Caco-2 (cell line): ENCODE measurements at regions not wholly inside any gene's neighbourhood (a gene's known extent, or its start where the extent isn't known, plus 50 kb on each side); places are given as distances from the start of the nearest gene placed in this dataset.

Experiments
- BruUV-seq: library from RNA; stranded (reverse); fragments of 400-500 nt; replicated peaks from 2 replicates; lab custom pipeline; 2021; lab: Mats Ljungman, UMichigan
- CTCF ChIA-PET: fragments of 300-600 bp; sonication (Branson Sonifier 250); formaldehyde crosslinking; loops from one replicate; lab custom pipeline; 2022; ENCODE audit warnings: antibody characterized with exemption; lab: Charles Lee
- POLR2A ChIA-PET: fragments of 300-600 bp; sonication (Branson Sonifier 250); formaldehyde crosslinking; loops from one replicate; lab custom pipeline; 2022; ENCODE audit warnings: antibody characterized with exemption; lab: Charles Lee
- DNase-seq, 2 experiments: peaks; one replicate each; pipeline versions ENCODE4 v3.0.0 to v3.0.0-alpha.2; 2020 to 2022
- H3K27me3 ChIP-seq: replicated peaks from 2 replicates; pipeline ENCODE4 v1.6.0; 2011; ENCODE audit warnings: low read length; ENCODE audit not compliant: control insufficient read depth, insufficient read depth
- H3K36me3 ChIP-seq: 2 replicates; pipeline ENCODE4 v1.5.1; 2011; ENCODE audit warnings: low read length; ENCODE audit not compliant: control insufficient read depth, insufficient read depth
- H3K4me1 ChIP-seq: fragments of 250-450 bp; sonication (Bioruptor Pico); 2 replicates; pipeline ENCODE4 v1.5.1; 2020; ENCODE audit warnings: mild to moderate bottlenecking
- H3K4me3 ChIP-seq: 2 replicates; pipeline ENCODE4 v1.5.1; 2011; ENCODE audit warnings: low read depth, mild to moderate bottlenecking, control low read depth, low read length
- H3K9me3 ChIP-seq: fragments of 250-450 bp; sonication (Bioruptor Pico); 2 replicates; pipeline ENCODE4 v1.5.1; 2020; ENCODE audit warnings: mild to moderate bottlenecking, moderate library complexity
- H3K27ac Mint-ChIP-seq: one replicate; pipeline ENCODE4 v1.8.0; 2022; ENCODE audit warnings: mixed read lengths; ENCODE audit not compliant: unreplicated experiment
- H3K27me3 Mint-ChIP-seq: one replicate; pipeline ENCODE4 v1.8.0; 2022; ENCODE audit warnings: mixed read lengths; ENCODE audit not compliant: insufficient read depth, unreplicated experiment
- H3K36me3 Mint-ChIP-seq: one replicate; pipeline ENCODE4 v1.8.0; 2022; ENCODE audit warnings: mild to moderate bottlenecking, mixed read lengths; ENCODE audit not compliant: insufficient read depth, unreplicated experiment
- H3K4me1 Mint-ChIP-seq: one replicate; pipeline ENCODE4 v1.8.0; 2022; ENCODE audit warnings: low read depth, mixed read lengths; ENCODE audit not compliant: unreplicated experiment
- H3K4me3 Mint-ChIP-seq: one replicate; pipeline ENCODE4 v1.8.0; 2022; ENCODE audit warnings: mild to moderate bottlenecking, moderate library complexity, mixed read lengths; ENCODE audit not compliant: unreplicated experiment
- H3K9me3 Mint-ChIP-seq: one replicate; pipeline ENCODE4 v1.8.0; 2022; ENCODE audit warnings: mixed read lengths; ENCODE audit not compliant: unreplicated experiment
- CTCF ChIP-seq, 2 experiments: fragments of 200-600 bp in 1 of 2; IDR thresholded peaks; 1 replicate in 1 of 2; 2 replicates in 1 of 2; pipeline versions ENCODE4 v1.5.1 to v1.8.0; 2011 to 2022; ENCODE audit warnings: antibody characterized with exemption in 1 of 2, control low read depth in 1 of 2, inconsistent platforms in 1 of 2, low read depth in 1 of 2, low read length in 1 of 2, mild to moderate bottlenecking in 1 of 2, moderate library complexity in 1 of 2; ENCODE audit not compliant: insufficient read depth in 1 of 2, severe bottlenecking in 1 of 2, unreplicated experiment in 1 of 2
- intact Hi-C: fragments of 100-400 bp; cut with micrococcal nuclease; formaldehyde crosslinking; loops from one replicate; pipeline ENCODE4 v1.10.0; 2022; ENCODE audit not compliant: unreplicated experiment

DNA sequence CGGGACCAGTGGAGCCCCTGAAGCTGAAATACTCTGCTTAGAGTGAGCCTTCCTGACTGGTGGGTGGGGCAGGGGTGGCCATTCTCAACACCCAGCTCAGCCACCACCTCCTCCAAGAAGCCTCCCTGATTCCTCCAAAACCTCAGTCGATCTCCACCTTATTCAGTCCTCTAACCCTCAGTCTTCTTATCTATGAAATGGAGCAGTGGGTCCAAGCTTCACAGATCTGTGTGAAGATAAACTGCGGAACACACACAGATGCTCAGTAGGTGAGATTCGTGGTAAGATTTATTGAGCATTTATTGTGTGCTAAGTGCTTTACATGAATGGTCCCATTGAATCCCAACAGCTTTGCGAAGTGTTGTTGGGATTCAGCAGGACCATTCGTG lies 93.1 kb upstream of the RUNX3 start:
- Histone ChIP-seq H3K27me3 (no peaks in the 10 kb centered on the region), H3K9me3 (no peaks in the 10 kb centered on the region), H3K36me3 (no peaks in the 10 kb centered on the region), H3K4me3 (no peak overlapping the region), H3K4me1 (no peaks in the 10 kb centered on the region)
- POLR2A ChIA-PET = no interaction called here
- no peak for TF ChIP-seq CTCF (IDR thresholded peaks at IDR 0.05; ENCODE audit: insufficient read depth in 1 of 2, low read depth in 1 of 2, low read length in 1 of 2, severe bottlenecking in 1 of 2, unreplicated experiment in 1 of 2)
- intact Hi-C loops = no loop called here
- H3K9me3 Mint-ChIP-seq = no peaks in the 10 kb centered on the region
- no peak for DNase-seq
- no TSS peak for BruUV-seq
- H3K27me3 Mint-ChIP-seq = no peaks in the 10 kb centered on the region
- H3K4me1 Mint-ChIP-seq = no peaks in the 10 kb centered on the region
- no peaks in the 10 kb centered on the region for H3K36me3 Mint-ChIP-seq
- H3K27ac Mint-ChIP-seq = no peak overlapping the region
- no peak overlapping the region for H3K4me3 Mint-ChIP-seq
- CTCF ChIA-PET = interaction anchor here (0.7 kb wide), 1 partner anchor 12 kb away, joined by 3 read pairs; no protein-coding TSS in a partner anchor

DNA sequence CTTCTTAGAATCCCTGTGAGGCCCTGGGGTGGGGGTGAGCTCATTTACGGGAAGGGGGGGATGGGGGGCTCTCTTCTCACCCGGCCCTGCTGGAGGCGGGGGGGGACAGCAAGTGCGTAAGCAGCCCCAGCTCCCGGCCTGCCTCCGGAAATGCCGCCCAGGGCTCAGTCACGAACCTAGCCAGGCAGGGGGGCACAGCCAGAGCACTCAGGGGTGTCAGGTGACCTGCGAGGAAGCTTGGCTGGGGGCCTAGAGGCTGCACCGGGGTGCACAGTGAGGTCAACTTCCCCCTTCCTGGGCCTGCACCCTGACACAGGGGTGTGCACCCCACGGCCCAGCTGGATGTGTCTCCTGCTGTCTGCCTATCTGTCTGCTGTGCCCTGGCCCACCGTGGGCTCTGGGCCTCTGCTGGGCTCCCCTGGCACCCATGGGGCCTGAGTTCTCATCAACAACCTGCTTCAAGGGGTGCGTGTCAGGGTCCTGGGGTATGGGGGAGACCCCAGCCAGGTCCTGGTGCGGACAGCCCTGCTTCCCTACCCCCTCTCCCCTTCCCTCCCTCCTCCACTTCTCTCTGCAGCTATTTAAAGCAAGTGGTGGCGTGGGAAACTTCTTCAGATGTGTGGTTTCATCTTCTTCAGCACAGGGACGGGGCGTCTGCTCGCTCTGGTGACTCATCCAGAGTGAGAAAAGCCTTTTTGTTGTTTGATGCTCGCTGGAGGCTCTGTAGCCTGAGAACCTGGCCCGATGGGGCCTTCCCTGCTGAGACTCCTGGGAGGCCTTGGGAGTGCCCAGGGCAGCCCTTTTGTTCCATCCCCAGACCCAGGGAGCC lies 92.5 kb upstream of the RUNX3 start:
- CTCF ChIA-PET = interaction anchor here (0.7 kb wide), 1 partner anchor 11 kb away, joined by 3 read pairs; no protein-coding TSS in a partner anchor
- Histone ChIP-seq H3K4me1 (no peaks in the 10 kb centered on the region), H3K27me3 (no peaks in the 10 kb centered on the region), H3K36me3 (no peaks in the 10 kb centered on the region), H3K9me3 (no peaks in the 10 kb centered on the region), H3K4me3 (no peak overlapping the region)
- H3K9me3 Mint-ChIP-seq = no peaks in the 10 kb centered on the region
- no peak for DNase-seq
- TF ChIP-seq CTCF (IDR thresholded peaks at IDR 0.05; ENCODE audit: insufficient read depth in 1 of 2, low read depth in 1 of 2, low read length in 1 of 2, severe bottlenecking in 1 of 2, unreplicated experiment in 1 of 2) = no peak
- no peak overlapping the region for H3K27ac Mint-ChIP-seq
- POLR2A ChIA-PET = no interaction called here
- no peaks in the 10 kb centered on the region for H3K4me1 Mint-ChIP-seq
- no peak overlapping the region for H3K4me3 Mint-ChIP-seq
- intact Hi-C loops = no loop called here
- BruUV-seq = no TSS peak
- H3K36me3 Mint-ChIP-seq = no peaks in the 10 kb centered on the region
- no peaks in the 10 kb centered on the region for H3K27me3 Mint-ChIP-seq

GRCh38 chr1:25021591-25022215 lies 91.6 kb upstream of the RUNX3 start:
- no peak for TF ChIP-seq CTCF (IDR thresholded peaks at IDR 0.05; ENCODE audit: insufficient read depth in 1 of 2, low read depth in 1 of 2, low read length in 1 of 2, severe bottlenecking in 1 of 2, unreplicated experiment in 1 of 2)
- Mint-ChIP-seq H3K4me3 (no peak overlapping the region), H3K36me3 (no peaks in the 10 kb centered on the region), H3K27me3 (no peaks in the 10 kb centered on the region), H3K27ac (no peak overlapping the region), H3K9me3 (no peaks in the 10 kb centered on the region), H3K4me1 (no peaks in the 10 kb centered on the region)
- ChIA-PET POLR2A (no interaction called here), CTCF (no interaction called here)
- Histone ChIP-seq H3K9me3 (no peaks in the 10 kb centered on the region), H3K36me3 (no peaks in the 10 kb centered on the region), H3K4me3 (no peak overlapping the region), H3K27me3 (no peaks in the 10 kb centered on the region), H3K4me1 (no peaks in the 10 kb centered on the region)
- no peak for DNase-seq
- intact Hi-C loops = no loop called here
- BruUV-seq = no TSS peak
